ENCODE measurements at regions not wholly inside any gene's neighbourhood (a gene's known extent, or its start where the extent isn't known, plus 50 kb on each side); places are given as distances from the start of the nearest gene placed in this dataset.

DNA sequence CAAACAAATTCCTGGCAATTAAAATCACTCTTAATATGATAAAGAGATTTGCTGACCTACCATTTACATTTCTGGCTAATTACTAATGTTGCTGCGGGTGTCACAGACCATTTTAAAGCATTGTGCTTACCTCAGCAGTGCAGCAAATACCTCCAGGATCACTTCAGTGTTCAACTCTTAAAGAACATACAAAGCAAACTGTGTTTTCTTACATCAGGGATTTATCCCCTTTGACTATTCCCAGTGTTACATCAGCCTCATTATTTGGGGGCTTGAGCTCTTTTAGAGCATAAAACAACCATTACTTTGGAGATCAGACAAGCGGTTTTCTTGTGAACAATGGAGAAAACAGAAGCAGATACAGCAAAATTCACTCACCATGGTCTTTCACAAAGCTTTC lies 185.4 kb downstream of the LYPLAL1 start:
- intact Hi-C loops (cut with DNase I), result no loop called here
- no peak for TF ChIP-seq CTCF (IDR thresholded peaks at IDR 0.05)
- DNase-seq, result no peak
- no peaks in the 10 kb centered on the region for H3K36me3 ChIP-seq
- no peaks in the 10 kb centered on the region for H3K9me3 ChIP-seq
- no peak overlapping the region for H3K4me3 ChIP-seq
- no peak overlapping the region for H3K9ac ChIP-seq (ENCODE audit: low read depth in 2 of 2, low read length in 2 of 2)
- H3K4me1 ChIP-seq, result no peaks in the 10 kb centered on the region
- H3K27me3 ChIP-seq, result no peaks in the 10 kb centered on the region
- H3K27ac ChIP-seq, result no peak overlapping the region

GRCh38 chr1:219358080-219358479 lies 184.4 kb downstream of the LYPLAL1 start:
- no peak overlapping the region for H3K27ac ChIP-seq
- H3K9me3 ChIP-seq, result no peaks in the 10 kb centered on the region
- no peak for TF ChIP-seq CTCF (IDR thresholded peaks at IDR 0.05)
- H3K36me3 ChIP-seq, result no peaks in the 10 kb centered on the region
- no peak for DNase-seq
- no peak overlapping the region for H3K9ac ChIP-seq (ENCODE audit: low read depth in 2 of 2, low read length in 2 of 2)
- no peaks in the 10 kb centered on the region for H3K4me1 ChIP-seq
- no peaks in the 10 kb centered on the region for H3K27me3 ChIP-seq
- H3K4me3 ChIP-seq, result no peak overlapping the region
- intact Hi-C loops (cut with DNase I), result no loop called here

DNA sequence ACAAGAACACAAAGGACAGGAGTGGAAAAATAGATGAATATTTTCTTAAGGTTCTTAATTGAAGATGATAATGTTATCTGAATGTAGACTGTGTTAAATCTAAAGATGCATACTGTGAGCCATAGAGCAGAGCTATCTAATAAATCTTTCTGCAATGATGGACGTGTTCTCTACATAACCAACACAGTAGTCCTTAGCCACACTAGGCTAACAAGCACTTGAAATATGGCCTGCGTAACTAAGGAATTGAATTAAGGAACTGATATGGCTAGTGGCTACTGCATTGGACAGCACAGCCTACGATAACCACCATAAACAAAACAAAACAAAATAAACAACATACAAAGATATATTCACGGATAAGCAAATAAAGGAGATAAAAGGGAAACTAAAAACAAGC lies 181.3 kb downstream of the LYPLAL1 start:
- intact Hi-C loops (cut with DNase I), result no loop called here

GRCh38 chr1:219352961-219353651 lies 179.4 kb downstream of the LYPLAL1 start:
- Histone ChIP-seq H3K9ac (ENCODE audit: low read depth in 2 of 2, low read length in 2 of 2) (no peak overlapping the region), H3K27me3 (no peaks in the 10 kb centered on the region), H3K27ac (no peak overlapping the region), H3K9me3 (no peaks in the 10 kb centered on the region), H3K4me3 (no peak overlapping the region), H3K4me1 (no peaks in the 10 kb centered on the region), H3K36me3 (no peaks in the 10 kb centered on the region)
- no peak for TF ChIP-seq CTCF (IDR thresholded peaks at IDR 0.05)
- DNase-seq, result no peak
- intact Hi-C loops (cut with DNase I), result no loop called here

More for the DNA sequence above, 181.3 kb downstream of the LYPLAL1 start:
- no peaks in the 10 kb centered on the region for H3K4me1 ChIP-seq
- no peak for TF ChIP-seq CTCF (IDR thresholded peaks at IDR 0.05)
- no peak overlapping the region for H3K27ac ChIP-seq
- H3K36me3 ChIP-seq, result no peaks in the 10 kb centered on the region
- no peak overlapping the region for H3K9ac ChIP-seq (ENCODE audit: low read depth in 2 of 2, low read length in 2 of 2)
- no peak overlapping the region for H3K4me3 ChIP-seq
- DNase-seq, result no peak
- H3K27me3 ChIP-seq, result no peaks in the 10 kb centered on the region
- H3K9me3 ChIP-seq, result no peaks in the 10 kb centered on the region

DNA sequence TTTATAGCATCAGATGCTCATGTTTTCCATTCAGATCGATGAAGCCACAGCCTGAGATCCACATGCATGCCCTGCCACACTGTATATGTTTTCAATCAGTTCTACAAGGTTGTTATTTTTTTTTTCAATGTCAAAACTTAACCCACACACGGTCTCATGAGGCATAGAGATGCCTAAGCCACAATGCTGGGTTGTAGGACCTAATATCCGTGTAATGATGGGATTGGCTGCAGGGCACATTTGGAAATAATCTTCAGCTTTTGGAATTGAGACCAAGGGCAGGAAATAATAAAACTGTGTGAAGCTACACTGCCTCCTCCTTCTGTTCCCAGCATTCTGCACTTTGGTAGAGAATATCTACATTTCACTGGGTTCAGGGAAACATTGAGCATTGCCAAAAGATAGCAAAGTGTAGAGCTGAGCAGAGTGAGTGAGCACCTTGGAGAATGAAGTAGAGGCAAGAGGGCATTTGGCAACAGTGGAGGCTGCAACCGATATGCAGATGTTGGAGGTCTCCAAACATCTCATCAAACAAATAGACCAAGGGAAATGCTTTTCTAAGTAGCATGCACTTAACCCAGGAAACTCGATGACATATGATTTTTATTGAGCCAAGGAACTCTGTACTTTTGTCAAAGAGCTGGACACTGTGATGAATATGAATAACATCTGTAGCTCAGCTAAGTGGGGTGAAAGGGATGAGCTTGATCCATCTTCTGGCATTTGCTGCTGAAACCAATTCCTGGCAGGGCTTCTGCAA lies 176.7 kb downstream of the LYPLAL1 start:
- no peaks in the 10 kb centered on the region for H3K9me3 ChIP-seq
- no peak for DNase-seq
- H3K27ac ChIP-seq, result no peak overlapping the region
- H3K4me3 ChIP-seq, result no peak overlapping the region
- H3K4me1 ChIP-seq, result no peaks in the 10 kb centered on the region
- intact Hi-C loops (cut with DNase I), result no loop called here
- H3K9ac ChIP-seq (ENCODE audit: low read depth in 2 of 2, low read length in 2 of 2), result no peak overlapping the region
- TF ChIP-seq CTCF (IDR thresholded peaks at IDR 0.05), result no peak
- no peaks in the 10 kb centered on the region for H3K36me3 ChIP-seq
- H3K27me3 ChIP-seq, result no peaks in the 10 kb centered on the region

All from colonic mucosa (tissue), 4 donors.